ENCODE measurements at regions not wholly inside any gene's neighbourhood (a gene's known extent, or its start where the extent isn't known, plus 50 kb on each side); places are given as distances from the start of the nearest gene placed in this dataset.

DNA sequence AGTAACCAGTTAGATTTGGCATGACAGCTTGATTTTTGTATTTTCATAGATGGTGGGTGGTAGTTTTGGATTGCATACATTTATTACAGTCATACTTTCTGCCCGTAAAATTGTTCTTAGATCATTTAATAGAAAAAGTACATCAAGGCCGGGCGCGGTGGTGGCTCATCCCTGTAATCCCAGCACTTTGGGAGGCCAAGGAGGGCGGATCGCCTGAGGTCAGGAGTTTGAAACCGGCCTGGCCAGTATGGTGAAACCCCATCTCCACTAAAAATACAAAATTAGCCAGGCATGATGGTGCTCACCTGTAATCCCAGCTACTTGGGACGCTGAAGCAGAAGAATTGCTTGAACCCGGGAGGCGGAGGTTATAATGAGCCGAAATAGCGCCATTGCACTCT, 55.0 kb upstream of the UBE2L5 start:
- TF ChIP-seq JUND (IDR thresholded peaks at IDR 0.05; ENCODE audit: borderline replicate concordance, low read depth, low read length) (no peak), JUND (tag; IDR thresholded peaks at IDR 0.05; ENCODE audit: borderline replicate concordance, low read depth, low read length) (no peak), CTCF (IDR thresholded peaks at IDR 0.05 in 2 of 3, conservative IDR thresholded peaks at IDR 0.05 in 1 of 3; ENCODE audit: insufficient read depth in 2 of 3, low read depth in 1 of 3, low read length in 3 of 3) (no peak), POLR2AphosphoS5 (IDR thresholded peaks at IDR 0.05; ENCODE audit: control insufficient read depth, insufficient read depth, low read depth, low read length) (no peak), PHB2 (IDR thresholded peaks at IDR 0.05; ENCODE audit: low read depth) (no peak)
